NCI-H510A treated with DMSO at 0.1 percent for 48 hours (cell line): ENCODE measurements at regions not wholly inside any gene's neighbourhood (a gene's known extent, or its start where the extent isn't known, plus 50 kb on each side); places are given as distances from the start of the nearest gene placed in this dataset.
"Not testable (repeated sequence)": the region's sequence is repeated elsewhere in the genome, so short reads cannot be mapped to it uniquely, and the experiment has no call there.

ENCODE experiments used
- DNase-seq: peaks from one replicate; lab custom pipeline; 2025; lab: John Stamatoyannopoulos, UW

GRCh38 chr13:107669391-107669993 lies 545.8 kb downstream of the LIG4 start:
- DNase-seq = no peak

GRCh38 chr13:107665926-107666458 lies 549.3 kb downstream of the LIG4 start:
- DNase-seq = no peak

- DNase-seq = no peak
Measured at GRCh38 chr13:107650081-107650701, 565.1 kb downstream of the LIG4 start.

- DNase-seq = no peak
Measured at GRCh38 chr13:107649079-107649478, 566.3 kb downstream of the LIG4 start.

GRCh38 chr13:107644136-107644535 lies 571.2 kb downstream of the LIG4 start:
- peak; percentile 39 for DNase-seq

- no peak for DNase-seq
Measured at GRCh38 chr13:107643615-107644014, 571.7 kb downstream of the LIG4 start.

- DNase-seq = no peak
Measured at GRCh38 chr13:107642831-107643230, 572.5 kb downstream of the LIG4 start.

GRCh38 chr13:107641574-107641973 lies 573.8 kb downstream of the LIG4 start:
- no peak for DNase-seq

GRCh38 chr13:107625648-107626047 lies 589.7 kb downstream of the LIG4 start:
- DNase-seq = no peak

GRCh38 chr13:107617527-107617926 lies 597.8 kb downstream of the LIG4 start:
- DNase-seq = no peak

- no peak for DNase-seq
Measured at GRCh38 chr13:107612376-107612775, 603.0 kb downstream of the LIG4 start.

GRCh38 chr13:107608736-107609135 lies 606.6 kb downstream of the LIG4 start:
- DNase-seq = no peak

- no peak for DNase-seq
Measured at GRCh38 chr13:107600971-107601370, 614.4 kb downstream of the LIG4 start.

GRCh38 chr13:107596306-107596705 lies 619.0 kb downstream of the LIG4 start:
- not testable (repeated sequence) for DNase-seq

- DNase-seq = peak; percentile 53
Measured at GRCh38 chr13:107590556-107590955, 624.8 kb downstream of the LIG4 start.

GRCh38 chr13:107587681-107588080 lies 627.7 kb downstream of the LIG4 start:
- no peak for DNase-seq

- DNase-seq = no peak
Measured at GRCh38 chr13:107586216-107586615, 629.1 kb downstream of the LIG4 start.

- DNase-seq = peak; percentile 44
Measured at GRCh38 chr13:107585469-107586180, 629.7 kb downstream of the LIG4 start.

GRCh38 chr13:107582171-107582570 lies 633.2 kb downstream of the LIG4 start:
- no peak for DNase-seq

GRCh38 chr13:107580741-107581412 lies 634.5 kb downstream of the LIG4 start:
- DNase-seq = no peak

GRCh38 chr13:107576430-107576829 lies 638.9 kb downstream of the LIG4 start:
- DNase-seq = no peak

GRCh38 chr13:107574517-107575210 lies 640.7 kb downstream of the LIG4 start:
- DNase-seq = no peak
